Natural killer cell (primary cell): ENCODE measurements at regions not wholly inside any gene's neighbourhood (a gene's known extent, or its start where the extent isn't known, plus 50 kb on each side); places are given as distances from the start of the nearest gene placed in this dataset.

Experiments
- ATAC-seq, 3 donors: fragments of 150-1000 bp in 2 of 3; fragments of 200-7000 bp in 1 of 3; cut with Tn5 transposase; 1 replicate in 1 of 3; 2 replicates in 2 of 3; pipeline ENCODE4 v1.10.0; 2021; ENCODE audit warnings: mild to moderate bottlenecking in 2 of 3, moderate library complexity in 2 of 3
- DNase-seq, 2 donors: peaks; one replicate each; pipeline versions ENCODE4 v3.0.0 to v3.0.0-alpha.2; 2013 to 2021; ENCODE audit warnings: mixed read lengths in 1 of 2
- H3K27ac ChIP-seq: one replicate; pipeline ENCODE4 v1.5.1; 2013; ENCODE audit warnings: mild to moderate bottlenecking, low read length
- H3K27me3 ChIP-seq: one replicate; pipeline ENCODE4 v1.6.1; 2013; ENCODE audit warnings: low read length; ENCODE audit not compliant: control insufficient read depth, insufficient read depth
- H3K36me3 ChIP-seq: one replicate; pipeline ENCODE4 v1.6.1; 2013; ENCODE audit warnings: low read length; ENCODE audit not compliant: control insufficient read depth, insufficient read depth
- H3K4me1 ChIP-seq: one replicate; pipeline ENCODE4 v1.6.1; 2013; ENCODE audit warnings: low read length; ENCODE audit not compliant: control insufficient read depth, insufficient read depth
- H3K4me3 ChIP-seq: one replicate; pipeline ENCODE4 v1.5.1; 2013; ENCODE audit warnings: low read length
- H3K9me3 ChIP-seq: one replicate; pipeline ENCODE4 v1.6.1; 2013; ENCODE audit warnings: low read length; ENCODE audit not compliant: control insufficient read depth, insufficient read depth
- H3K27ac Mint-ChIP-seq, 2 donors: one replicate each; pipeline ENCODE4 v1.8.0; 2022; ENCODE audit warnings: mild to moderate bottlenecking in 2 of 2, mixed read lengths in 2 of 2, moderate library complexity in 1 of 2
- H3K27me3 Mint-ChIP-seq, 2 donors: one replicate each; pipeline ENCODE4 v1.8.0; 2022; ENCODE audit warnings: low read depth in 2 of 2, mixed read lengths in 2 of 2
- H3K36me3 Mint-ChIP-seq: one replicate; pipeline ENCODE4 v1.8.0; 2022; ENCODE audit warnings: mixed read lengths
- H3K4me1 Mint-ChIP-seq, 2 donors: one replicate each; pipeline ENCODE4 v1.8.0; 2022; ENCODE audit warnings: mixed read lengths in 2 of 2
- H3K4me3 Mint-ChIP-seq: one replicate; pipeline ENCODE4 v1.8.0; 2022; ENCODE audit warnings: mild to moderate bottlenecking, moderate library complexity, mixed read lengths
- H3K9me3 Mint-ChIP-seq, 2 donors: one replicate each; pipeline ENCODE4 v1.8.0; 2022; ENCODE audit warnings: mixed read lengths in 2 of 2
- WGBS: methylation state at CpG from one replicate; pipeline ENCODE4 v1.1.7; 2013; ENCODE audit warnings: missing lambda C conversion rate; ENCODE audit not compliant: insufficient coverage; 5-methylcytosine and 5-hydroxymethylcytosine counted together
- intact Hi-C: fragments of 100-400 bp; cut with micrococcal nuclease; formaldehyde crosslinking; loops from one replicate; pipeline ENCODE4 v1.14.2; 2022
- TF ChIP-seq, protein P1 (sequence below): fragments of 200-600 bp; IDR thresholded peaks from one replicate; pipeline ENCODE4 v1.8.0; 2022; ENCODE audit warnings: antibody characterized with exemption

DNA sequence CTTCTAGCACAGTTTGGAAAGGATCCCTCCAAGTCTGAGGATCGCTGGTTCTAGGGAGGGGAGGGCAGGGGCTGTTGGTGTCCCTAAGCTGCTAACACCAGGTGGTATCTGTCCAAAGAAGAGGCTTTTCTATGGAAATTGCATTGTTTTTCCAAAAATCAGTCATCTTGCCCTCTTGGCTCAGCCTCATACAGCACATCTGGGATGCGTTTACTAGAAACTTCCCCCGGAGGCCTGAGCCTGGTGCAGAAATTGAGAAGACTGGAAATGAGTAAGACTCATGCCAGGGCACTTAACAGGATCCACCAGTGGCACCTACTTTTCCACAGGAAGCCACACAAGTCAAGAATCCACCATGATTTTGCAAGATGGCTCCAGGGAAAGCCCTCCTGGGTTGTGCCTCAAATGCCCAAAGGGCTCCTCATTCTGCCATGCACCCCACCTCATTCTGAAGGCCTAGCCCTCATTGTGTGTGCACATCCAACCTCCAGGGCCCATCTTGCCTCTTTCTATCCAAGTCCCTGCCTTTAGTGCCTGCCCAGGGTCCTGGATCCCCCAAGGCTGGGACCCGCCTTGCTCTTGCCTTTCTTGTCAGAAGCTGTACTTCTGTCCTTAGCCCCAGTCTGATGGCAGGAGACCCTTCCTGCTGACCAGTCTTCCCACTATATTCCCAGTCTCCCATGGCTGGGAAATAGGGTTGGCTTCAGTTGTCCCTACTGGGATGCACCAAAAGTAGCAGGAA is 97.6 kb downstream of the MRPL14 start:
- Mint-ChIP-seq H3K4me1 (no peaks in the 10 kb centered on the region), H3K4me3 (no peak overlapping the region), H3K27me3 (peaks cover 28 to 29% of the 10 kb centered on the region in 2 donors), H3K36me3 (no peaks in the 10 kb centered on the region), H3K27ac (no peak overlapping the region), H3K9me3 (no peaks in the 10 kb centered on the region)
- Histone ChIP-seq H3K4me1 (peaks cover 4% of the 10 kb centered on the region), H3K36me3 (no peaks in the 10 kb centered on the region), H3K4me3 (no peak overlapping the region), H3K9me3 (no peaks in the 10 kb centered on the region), H3K27me3 (peaks cover 5% of the 10 kb centered on the region), H3K27ac (no peak overlapping the region)
- TF ChIP-seq, protein P1, sequence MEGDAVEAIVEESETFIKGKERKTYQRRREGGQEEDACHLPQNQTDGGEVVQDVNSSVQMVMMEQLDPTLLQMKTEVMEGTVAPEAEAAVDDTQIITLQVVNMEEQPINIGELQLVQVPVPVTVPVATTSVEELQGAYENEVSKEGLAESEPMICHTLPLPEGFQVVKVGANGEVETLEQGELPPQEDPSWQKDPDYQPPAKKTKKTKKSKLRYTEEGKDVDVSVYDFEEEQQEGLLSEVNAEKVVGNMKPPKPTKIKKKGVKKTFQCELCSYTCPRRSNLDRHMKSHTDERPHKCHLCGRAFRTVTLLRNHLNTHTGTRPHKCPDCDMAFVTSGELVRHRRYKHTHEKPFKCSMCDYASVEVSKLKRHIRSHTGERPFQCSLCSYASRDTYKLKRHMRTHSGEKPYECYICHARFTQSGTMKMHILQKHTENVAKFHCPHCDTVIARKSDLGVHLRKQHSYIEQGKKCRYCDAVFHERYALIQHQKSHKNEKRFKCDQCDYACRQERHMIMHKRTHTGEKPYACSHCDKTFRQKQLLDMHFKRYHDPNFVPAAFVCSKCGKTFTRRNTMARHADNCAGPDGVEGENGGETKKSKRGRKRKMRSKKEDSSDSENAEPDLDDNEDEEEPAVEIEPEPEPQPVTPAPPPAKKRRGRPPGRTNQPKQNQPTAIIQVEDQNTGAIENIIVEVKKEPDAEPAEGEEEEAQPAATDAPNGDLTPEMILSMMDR, result no peak
- intact Hi-C loops, result no loop called here
- 90% methylated on average over 4 of the region's 4 CpGs for WGBS
- DNase-seq (no peak), ATAC-seq (no peak)

DNA sequence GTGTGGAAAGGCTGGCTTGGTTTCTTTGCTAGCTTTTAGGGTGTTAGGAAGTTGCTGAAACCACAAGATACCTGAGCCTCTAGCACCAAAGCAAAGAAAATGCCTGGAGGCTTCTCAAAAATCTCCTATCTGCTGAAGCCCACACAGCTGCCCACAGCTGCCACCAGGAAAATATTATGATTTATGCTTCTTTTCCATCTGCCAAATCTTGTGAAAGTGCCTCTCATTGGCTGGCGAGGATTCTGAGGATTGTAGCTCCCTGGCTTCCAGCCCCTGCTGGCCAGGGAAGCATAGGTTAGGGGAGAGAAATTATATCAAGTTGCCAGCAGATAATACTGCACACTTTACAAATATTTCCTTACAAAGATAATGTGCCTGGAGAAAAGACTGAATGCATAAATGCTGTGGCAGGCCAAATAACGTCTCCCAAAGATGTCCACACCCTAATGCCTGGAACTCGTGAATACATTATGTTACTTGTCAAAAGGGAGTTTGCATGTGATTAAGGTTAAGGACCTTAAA is 98.4 kb downstream of the MRPL14 start:
- intact Hi-C loops, result no loop called here
- no peaks in the 10 kb centered on the region for H3K9me3 ChIP-seq
- Mint-ChIP-seq H3K27me3 (peaks cover 28 to 29% of the 10 kb centered on the region in 2 donors), H3K27ac (no peak overlapping the region), H3K9me3 (no peaks in the 10 kb centered on the region), H3K4me3 (no peak overlapping the region), H3K36me3 (no peaks in the 10 kb centered on the region), H3K4me1 (no peaks in the 10 kb centered on the region)
- ATAC-seq (no peak), DNase-seq (no peak)
- H3K4me3 ChIP-seq, result no peak overlapping the region
- 88% methylated on average over 3 of the region's 3 CpGs for WGBS
- H3K4me1 ChIP-seq, result no peaks in the 10 kb centered on the region
- H3K36me3 ChIP-seq, result no peaks in the 10 kb centered on the region
- peaks cover 5% of the 10 kb centered on the region for H3K27me3 ChIP-seq
- TF ChIP-seq, protein P1, result no peak
- H3K27ac ChIP-seq, result no peak overlapping the region

DNA sequence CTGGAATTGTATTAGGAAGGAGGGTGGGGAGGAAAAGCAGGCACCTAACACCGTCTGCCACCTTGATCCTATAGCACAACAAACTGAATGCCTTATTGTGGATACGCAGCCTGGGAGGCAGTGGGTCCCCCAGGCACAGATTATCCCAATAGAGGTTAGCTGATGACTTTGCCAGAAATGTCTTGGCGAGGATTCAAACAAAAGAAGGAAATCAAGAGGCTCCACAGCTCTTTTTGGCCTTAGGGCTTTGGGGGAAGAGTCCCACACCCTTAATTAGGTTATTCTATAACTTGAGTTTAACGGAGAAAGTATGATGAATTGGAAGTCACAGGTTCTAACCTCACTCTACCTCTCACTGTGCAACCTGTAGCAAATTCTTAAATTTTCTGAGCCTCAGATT is 102.0 kb downstream of the MRPL14 start:
- TF ChIP-seq, protein P1, result no peak
- no peaks in the 10 kb centered on the region for H3K4me1 Mint-ChIP-seq
- H3K36me3 ChIP-seq, result no peaks in the 10 kb centered on the region
- H3K27ac ChIP-seq, result no peak overlapping the region
- no peak overlapping the region for H3K27ac Mint-ChIP-seq
- H3K9me3 ChIP-seq, result no peaks in the 10 kb centered on the region
- H3K4me3 ChIP-seq, result no peak overlapping the region
- peaks cover 5% of the 10 kb centered on the region for H3K27me3 ChIP-seq
- H3K9me3 Mint-ChIP-seq, result no peaks in the 10 kb centered on the region
- no peak for DNase-seq
- no peaks in the 10 kb centered on the region for H3K36me3 Mint-ChIP-seq
- ATAC-seq, result no peak
- H3K27me3 Mint-ChIP-seq, result peaks cover 22 to 27% of the 10 kb centered on the region in 2 donors
- H3K4me3 Mint-ChIP-seq, result no peak overlapping the region
- no peaks in the 10 kb centered on the region for H3K4me1 ChIP-seq
- whole genome bisulfite sequencing, result 84% methylated on average over 3 of the region's 4 CpGs
- intact Hi-C loops, result no loop called here
